IMR-90 (cell line): ENCODE measurements at regions not wholly inside any gene's neighbourhood (a gene's known extent, or its start where the extent isn't known, plus 50 kb on each side); places are given as distances from the start of the nearest gene placed in this dataset.
"Not testable (repeated sequence)": the region's sequence is repeated elsewhere in the genome, so short reads cannot be mapped to it uniquely, and the experiment has no call there.

Experiments
- ATAC-seq: fragments of 200-7000 bp; cut with Tn5 transposase; 2 replicates; pipeline ENCODE4 v1.9.1; 2020; ENCODE audit warnings: low read depth, mild to moderate bottlenecking, moderate library complexity
- BruUV-seq: library from RNA; stranded (reverse); fragments of 400-500 nt; replicated peaks from 2 replicates; lab custom pipeline; 2021; lab: Mats Ljungman, UMichigan
- CTCF ChIA-PET: fragments of 300-600 bp; formaldehyde crosslinking; extraction: SDS; loops from one replicate; lab custom pipeline; 2021; ENCODE audit warnings: antibody characterized with exemption; lab: Yijun Ruan, JAX
- POLR2A ChIA-PET: fragments of 300-600 bp; sonication (Branson Sonifier 250); formaldehyde crosslinking; loops from one replicate; lab custom pipeline; 2022; ENCODE audit warnings: antibody characterized with exemption; ENCODE audit not compliant: unreplicated experiment; lab: Charles Lee
- DNase-seq: peaks from one replicate; pipeline ENCODE4 v3.0.0; 2013
- H2AFZ ChIP-seq: replicated peaks from 2 replicates; pipeline ENCODE3; 2013; ENCODE audit warnings: low read length, mild to moderate bottlenecking; ENCODE audit not compliant: poor library complexity
- H2AK5ac ChIP-seq: 2 replicates; pipeline ENCODE4 v1.6.1; 2013; ENCODE audit warnings: low read depth, low read length, inconsistent platforms
- H2AK9ac ChIP-seq: replicated peaks from 2 replicates; pipeline ENCODE3; 2013; ENCODE audit warnings: mild to moderate bottlenecking, low read depth, low read length, moderate library complexity; ENCODE audit not compliant: poor library complexity
- H2BK120ac ChIP-seq: 2 replicates; pipeline ENCODE4 v1.6.1; 2013; ENCODE audit warnings: low read depth, low read length, inconsistent platforms
- H2BK15ac ChIP-seq: 3 replicates; pipeline ENCODE4 v1.6.1; 2013; ENCODE audit warnings: low read depth, low read length, inconsistent platforms
- H2BK20ac ChIP-seq: 2 replicates; pipeline ENCODE4 v1.6.1; 2013; ENCODE audit warnings: low read depth, mild to moderate bottlenecking, inconsistent platforms, low read length, moderate library complexity
- H2BK5ac ChIP-seq: 2 replicates; pipeline ENCODE4 v1.6.1; 2013; ENCODE audit warnings: mild to moderate bottlenecking, low read depth, low read length, inconsistent platforms; ENCODE audit not compliant: poor library complexity, severe bottlenecking
- H3K14ac ChIP-seq: replicated peaks from 2 replicates; pipeline ENCODE4 v1.6.1; 2013; ENCODE audit warnings: low read depth, low read length, inconsistent platforms
- H3K18ac ChIP-seq: 2 replicates; pipeline ENCODE4 v1.6.1; 2013; ENCODE audit warnings: low read depth, low read length, control low read depth
- H3K23ac ChIP-seq: 2 replicates; pipeline ENCODE4 v1.6.1; 2013; ENCODE audit warnings: low read depth, low read length, inconsistent platforms
- H3K27ac ChIP-seq: 2 replicates; pipeline ENCODE4 v1.5.1; 2013; ENCODE audit warnings: mild to moderate bottlenecking, control low read depth, low read length; ENCODE audit not compliant: insufficient read depth
- H3K27me3 ChIP-seq: 2 replicates; pipeline ENCODE4 v1.6.1; 2013; ENCODE audit warnings: low read length; ENCODE audit not compliant: control insufficient read depth, insufficient read depth
- H3K36me3 ChIP-seq: 2 replicates; pipeline ENCODE4 v1.6.1; 2013; ENCODE audit warnings: low read length, mixed read lengths; ENCODE audit not compliant: control insufficient read depth, insufficient read depth
- H3K4ac ChIP-seq: 2 replicates; pipeline ENCODE4 v1.6.1; 2013; ENCODE audit warnings: low read depth, low read length, inconsistent platforms
- H3K4me1 ChIP-seq: 2 replicates; pipeline ENCODE4 v1.6.1; 2013; ENCODE audit warnings: low read length, mixed read lengths; ENCODE audit not compliant: control insufficient read depth, insufficient read depth
- H3K4me2 ChIP-seq: 2 replicates; pipeline ENCODE4 v1.6.1; 2013; ENCODE audit warnings: low read depth, mild to moderate bottlenecking, control low read depth, low read length, moderate library complexity
- H3K4me3 ChIP-seq: 2 replicates; pipeline ENCODE4 v1.5.1; 2013; ENCODE audit warnings: low read depth, mild to moderate bottlenecking, control low read depth, low read length, moderate library complexity; ENCODE audit not compliant: insufficient read depth
- H3K56ac ChIP-seq: 2 replicates; pipeline ENCODE4 v1.6.1; 2013; ENCODE audit warnings: low read length, inconsistent platforms; ENCODE audit not compliant: insufficient read depth; ENCODE audit errors: extremely low read depth
- H3K79me1 ChIP-seq, 2 experiments: 2 replicates each; pipeline ENCODE4 v1.6.1; 2013; ENCODE audit warnings: low read length in 2 of 2, inconsistent platforms in 1 of 2, low read depth in 1 of 2
- H3K9ac ChIP-seq: 2 replicates; pipeline ENCODE4 v1.6.1; 2013; ENCODE audit warnings: low read depth, low read length, control low read depth
- H3K9me1 ChIP-seq: 2 replicates; pipeline ENCODE4 v1.6.1; 2013; ENCODE audit warnings: low read length, inconsistent platforms; ENCODE audit not compliant: insufficient read depth
- H3K9me3 ChIP-seq: 2 replicates; pipeline ENCODE4 v1.6.1; 2013; ENCODE audit warnings: low read length; ENCODE audit not compliant: control insufficient read depth, insufficient read depth
- H4K20me1 ChIP-seq: 2 replicates; pipeline ENCODE4 v1.6.1; 2013; ENCODE audit warnings: low read length, inconsistent platforms; ENCODE audit not compliant: insufficient read depth
- H4K5ac ChIP-seq: 2 replicates; pipeline ENCODE4 v1.6.1; 2013; ENCODE audit warnings: mild to moderate bottlenecking, low read depth, low read length, control low read depth
- H4K8ac ChIP-seq, 2 experiments: 2 replicates each; pipeline ENCODE4 v1.6.1; 2013; ENCODE audit warnings: low read depth in 2 of 2, low read length in 2 of 2, control low read depth in 1 of 2, inconsistent platforms in 1 of 2
- H4K91ac ChIP-seq: 2 replicates; pipeline ENCODE4 v1.6.1; 2013; ENCODE audit warnings: low read depth, low read length, inconsistent platforms; ENCODE audit not compliant: insufficient read depth
- BHLHE40 ChIP-seq: fragments of 150-350 bp; IDR thresholded peaks from 2 replicates; pipeline ENCODE4 v1.6.1; 2016; ENCODE audit warnings: mild to moderate bottlenecking, low read depth, low read length
- RFX5 ChIP-seq: IDR thresholded peaks from 2 replicates; pipeline ENCODE4 v1.8.0; 2012; ENCODE audit warnings: low read depth, mild to moderate bottlenecking, low read length, moderate library complexity
- WGBS, 2 experiments: methylation state at CpG; one replicate each; pipeline versions ENCODE4 v1.1.5 to v1.1.7; 2013; ENCODE audit warnings: missing lambda C conversion rate in 2 of 2; ENCODE audit not compliant: insufficient read length in 1 of 2; ENCODE audit errors: extremely low coverage in 2 of 2; 5-methylcytosine and 5-hydroxymethylcytosine counted together
- dilution Hi-C: fragments of 300-500 bp; cut with HindIII; formaldehyde crosslinking; loops from one replicate; pipeline ENCODE4 v1.14.3; 2018; ENCODE audit warnings: low sequenced_read_pairs; ENCODE audit not compliant: unreplicated experiment
- in situ Hi-C: fragments of 300-500 bp; cut with MboI; formaldehyde crosslinking; loops from 3 replicates; pipeline ENCODE4 v1.14.3; 2019; ENCODE audit warnings: low sequenced_read_pairs, inconsistent platforms, mixed read lengths
- intact Hi-C: fragments of 100-400 bp; cut with micrococcal nuclease; formaldehyde crosslinking; loops from 2 replicates; pipeline ENCODE4 v1.10.0; 2022
- TF ChIP-seq, protein P1 (sequence below): fragments of 150-350 bp; IDR thresholded peaks from 2 replicates; pipeline ENCODE4 v1.6.1; 2017; ENCODE audit warnings: mild to moderate bottlenecking, antibody characterized with exemption, low read length, low read depth

DNA sequence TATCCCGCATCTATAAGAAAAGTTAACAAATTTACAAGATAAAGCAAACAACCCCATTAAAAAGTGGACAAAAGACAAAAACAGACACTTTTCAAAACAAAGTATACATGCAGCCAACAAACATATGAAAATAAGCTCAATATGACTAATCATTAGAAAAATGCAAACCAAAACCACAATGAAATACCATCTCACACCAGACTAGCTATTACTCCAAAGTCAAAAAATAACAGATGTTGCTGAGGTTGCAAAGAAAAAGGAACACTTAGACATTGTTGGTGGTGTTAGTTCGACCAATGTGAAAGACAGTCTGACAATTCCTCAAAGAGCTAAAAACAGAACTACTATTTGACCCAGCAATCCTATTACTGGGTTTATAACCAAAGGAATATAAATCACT is 968.6 kb upstream of the USP15 start:
- no peak overlapping the region for H3K27ac ChIP-seq
- no TSS peak for BruUV-seq
- H3K4me1 ChIP-seq, result no peaks in the 10 kb centered on the region
- no peak overlapping the region for H2AFZ ChIP-seq
- no peaks in the 10 kb centered on the region for H3K79me1 ChIP-seq
- H4K5ac ChIP-seq, result no peak overlapping the region
- dilution Hi-C loops (no loop called here), intact Hi-C loops (no loop called here), in situ Hi-C loops (no loop called here)
- ChIA-PET POLR2A (no interaction called here), CTCF (no interaction called here)
- no peaks in the 10 kb centered on the region for H4K20me1 ChIP-seq
- peaks cover 5% of the 10 kb centered on the region for H3K9me3 ChIP-seq
- no peak overlapping the region for H3K4ac ChIP-seq
- DNase-seq, result no peak
- no peak overlapping the region for H2BK5ac ChIP-seq
- no CpG with 5 or more reads among the region's 2 CpGs for whole genome bisulfite sequencing, 2 experiments
- no peak overlapping the region for H3K56ac ChIP-seq
- no peak overlapping the region for H3K4me3 ChIP-seq
- no peak overlapping the region for H3K14ac ChIP-seq
- no peak overlapping the region for H2AK5ac ChIP-seq
- no peak overlapping the region for H3K18ac ChIP-seq
- TF ChIP-seq BHLHE40 (no peak), RFX5 (no peak)
- TF ChIP-seq, protein P1, sequence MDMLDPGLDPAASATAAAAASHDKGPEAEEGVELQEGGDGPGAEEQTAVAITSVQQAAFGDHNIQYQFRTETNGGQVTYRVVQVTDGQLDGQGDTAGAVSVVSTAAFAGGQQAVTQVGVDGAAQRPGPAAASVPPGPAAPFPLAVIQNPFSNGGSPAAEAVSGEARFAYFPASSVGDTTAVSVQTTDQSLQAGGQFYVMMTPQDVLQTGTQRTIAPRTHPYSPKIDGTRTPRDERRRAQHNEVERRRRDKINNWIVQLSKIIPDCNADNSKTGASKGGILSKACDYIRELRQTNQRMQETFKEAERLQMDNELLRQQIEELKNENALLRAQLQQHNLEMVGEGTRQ, result no peak
- no peak overlapping the region for H4K8ac ChIP-seq
- no peak for ATAC-seq
- H3K9me1 ChIP-seq, result no peaks in the 10 kb centered on the region
- no peak overlapping the region for H2BK120ac ChIP-seq
- no peaks in the 10 kb centered on the region for H3K27me3 ChIP-seq
- H2BK20ac ChIP-seq, result no peak overlapping the region
- H2AK9ac ChIP-seq, result no peak overlapping the region
- H4K91ac ChIP-seq, result no peak overlapping the region
- H3K23ac ChIP-seq, result no peak overlapping the region
- H3K36me3 ChIP-seq, result no peaks in the 10 kb centered on the region
- H3K4me2 ChIP-seq, result no peak overlapping the region
- H2BK15ac ChIP-seq, result no peak overlapping the region
- H3K9ac ChIP-seq, result no peak overlapping the region

DNA sequence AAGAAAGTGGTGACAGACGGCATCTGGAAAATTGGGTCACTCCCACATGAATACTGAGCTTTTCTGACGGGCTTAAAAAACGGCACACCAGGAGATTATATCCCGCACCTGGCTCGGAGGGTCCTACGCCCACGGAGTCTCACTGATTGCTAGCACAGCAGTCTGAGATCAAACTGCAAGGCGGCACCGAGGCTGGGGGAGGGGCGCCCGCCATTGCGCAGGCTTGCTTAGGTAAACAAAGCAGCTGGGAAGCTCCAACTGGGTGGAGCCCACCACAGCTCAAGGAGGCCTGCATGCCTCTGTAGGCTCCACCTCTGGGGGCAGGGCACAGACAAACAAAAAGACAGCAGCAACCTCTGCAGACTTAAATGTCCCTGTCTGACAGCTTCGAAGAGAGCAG is 966.2 kb upstream of the USP15 start:
- H3K9me3 ChIP-seq, H2AK5ac ChIP-seq, dilution Hi-C loops, H3K4ac ChIP-seq, H3K9me1 ChIP-seq, H4K20me1 ChIP-seq, H2BK15ac ChIP-seq, H4K8ac ChIP-seq, H2AK9ac ChIP-seq, intact Hi-C loops, H3K27ac ChIP-seq, H4K5ac ChIP-seq, H3K27me3 ChIP-seq, H3K56ac ChIP-seq, H2AFZ ChIP-seq, H3K9ac ChIP-seq, H3K36me3 ChIP-seq, H3K18ac ChIP-seq, H2BK5ac ChIP-seq, H3K4me3 ChIP-seq, BruUV-seq, in situ Hi-C loops, DNase-seq, H3K4me2 ChIP-seq, H2BK120ac ChIP-seq, H3K79me1 ChIP-seq, H4K91ac ChIP-seq, H2BK20ac ChIP-seq, ATAC-seq, CTCF ChIA-PET, POLR2A ChIA-PET, H3K4me1 ChIP-seq, H3K23ac ChIP-seq, H3K14ac ChIP-seq: not testable (repeated sequence)
- 77% methylated on average over 3 of the region's 13 CpGs; no CpG with 5 or more reads in 1 of the 2 experiments for WGBS, 2 experiments
